HG03103 (cell line): ENCODE measurements at regions not wholly inside any gene's neighbourhood (a gene's known extent, or its start where the extent isn't known, plus 50 kb on each side); places are given as distances from the start of the nearest gene placed in this dataset.

ENCODE experiments used
- ATAC-seq: cut with Tn5 transposase; IDR thresholded peaks from one replicate; pipeline ENCODE4 v1.9.1; 2021; ENCODE audit warnings: low read depth; ENCODE audit not compliant: unreplicated experiment

DNA sequence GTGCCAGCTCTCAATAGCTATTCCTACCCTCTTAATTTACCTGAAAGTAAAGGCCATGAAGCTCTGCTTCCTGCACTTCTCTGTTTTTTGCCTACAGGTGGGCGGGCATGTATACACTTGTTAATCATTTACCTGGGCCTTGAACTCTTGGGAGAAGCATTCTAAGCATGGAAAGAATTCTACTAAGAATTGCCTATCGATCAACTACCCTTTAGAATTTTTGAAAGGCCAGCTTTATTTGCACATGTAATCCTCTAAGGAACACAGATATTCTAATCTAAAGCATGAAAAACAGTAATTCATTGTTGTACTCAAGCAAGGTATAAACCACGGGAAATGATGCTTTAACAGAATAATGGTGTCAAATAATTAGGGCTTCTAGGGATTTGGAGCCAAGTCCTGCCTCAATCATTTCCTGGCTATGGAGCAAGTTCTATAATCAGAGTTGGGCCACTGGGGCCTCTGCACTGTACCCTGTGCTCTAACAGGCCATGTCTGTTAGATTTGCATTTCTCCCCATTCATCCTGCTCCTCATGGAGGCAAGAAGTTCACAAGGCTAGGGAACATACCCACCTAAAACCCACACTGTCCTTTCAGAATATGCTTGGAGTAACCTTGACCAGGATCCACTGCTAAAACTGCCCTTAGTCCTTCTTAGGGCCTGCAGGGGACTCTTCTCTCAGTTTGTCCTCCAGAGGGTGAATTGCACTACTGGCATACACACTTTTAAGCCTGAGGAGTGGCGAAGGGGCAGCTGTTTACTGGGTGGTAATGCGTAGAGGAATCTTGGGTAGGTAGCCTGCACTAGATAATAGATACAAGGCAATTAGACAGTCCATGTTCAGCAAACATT is 276.4 kb upstream of the JAG1 start:
- no peak for ATAC-seq

DNA sequence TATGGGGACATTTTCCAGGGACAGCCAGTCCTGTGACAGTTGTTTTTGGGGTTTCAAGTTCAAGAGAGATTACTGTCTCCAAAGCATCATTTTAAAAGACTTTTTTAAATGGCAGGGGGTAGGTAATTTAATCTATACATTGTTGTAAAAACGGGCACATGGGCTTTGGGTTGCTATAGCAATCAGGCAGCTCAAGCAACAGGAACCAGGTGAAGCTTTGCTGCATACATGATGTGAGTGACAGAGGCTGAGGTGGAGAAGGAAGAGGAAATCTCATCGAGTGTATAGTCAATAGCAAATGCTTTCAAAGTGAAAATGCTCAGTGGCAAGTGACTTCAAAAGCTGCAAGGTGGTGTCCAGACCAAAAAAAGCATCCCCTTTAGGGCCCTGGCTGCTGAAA is 277.4 kb upstream of the JAG1 start:
- no peak for ATAC-seq

DNA sequence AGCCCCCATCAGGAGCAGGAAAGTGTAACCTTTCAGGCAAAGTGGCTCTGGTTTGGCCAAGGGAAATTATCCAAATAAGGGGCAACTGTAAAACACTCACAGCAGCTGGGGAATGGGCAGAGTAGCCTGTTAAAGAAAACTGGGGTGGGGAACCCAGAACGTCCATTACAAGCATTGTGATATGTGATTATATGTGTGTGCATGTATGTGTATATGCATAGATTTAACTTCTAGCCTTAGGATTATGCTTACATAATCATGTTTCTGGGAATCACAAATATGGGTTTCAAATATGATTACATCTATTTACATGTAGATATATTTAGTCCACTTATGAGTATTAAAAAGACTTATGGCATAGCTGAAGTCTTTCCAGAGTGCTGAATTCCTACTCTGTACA is 278.1 kb upstream of the JAG1 start:
- no peak for ATAC-seq

DNA sequence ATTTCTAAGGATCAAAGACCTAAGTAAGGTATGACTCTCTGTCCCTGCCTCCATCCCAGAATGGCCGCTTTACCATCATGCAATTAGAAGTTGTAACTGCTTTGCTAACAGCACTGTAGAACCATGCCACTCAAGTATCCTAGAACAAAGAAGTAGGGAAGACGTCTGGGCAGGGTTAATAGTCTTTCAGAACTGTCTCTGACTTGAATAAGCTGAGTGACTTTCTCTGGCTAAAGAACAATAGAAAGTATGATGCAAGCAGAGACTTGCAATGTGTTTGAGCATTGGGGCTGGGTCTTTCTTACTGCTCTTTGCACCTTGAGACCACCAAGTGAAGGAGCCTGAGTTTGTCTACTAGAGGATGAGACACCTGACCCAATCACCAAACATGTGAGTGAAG is 279.6 kb upstream of the JAG1 start:
- ATAC-seq = no peak

DNA sequence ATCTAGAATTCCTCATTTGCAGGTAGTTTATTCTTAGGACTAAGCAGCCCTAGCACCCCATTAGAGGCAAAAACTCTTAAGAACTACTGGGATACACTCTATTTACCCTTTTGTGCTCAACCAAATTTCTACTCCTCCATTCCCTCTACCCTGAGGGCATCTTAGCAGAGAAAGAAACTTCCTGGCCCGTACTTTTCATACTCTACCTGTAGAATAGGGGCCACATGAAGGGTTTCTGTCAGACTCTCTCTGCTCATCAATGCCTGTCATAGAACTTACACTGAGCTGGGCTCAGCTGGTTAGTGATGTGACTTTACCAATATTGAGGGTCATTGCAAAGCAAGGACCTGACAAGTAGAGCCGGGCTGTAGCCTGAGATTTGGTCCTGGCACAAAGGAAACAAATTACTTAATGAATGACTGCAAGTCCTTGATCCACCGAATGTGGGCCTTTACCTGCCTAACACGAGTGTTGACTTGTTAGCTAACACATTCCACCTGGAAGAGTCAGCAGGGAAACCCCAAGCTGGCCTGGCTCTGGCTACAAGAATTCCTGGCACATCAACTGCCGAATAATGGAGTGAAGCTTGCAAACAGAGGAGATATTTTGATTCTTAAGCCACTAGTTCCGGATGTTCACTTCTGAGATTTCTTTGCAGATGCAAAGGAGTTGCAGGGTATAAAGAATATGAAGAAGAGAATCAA is 280.5 kb upstream of the JAG1 start:
- ATAC-seq = no peak

DNA sequence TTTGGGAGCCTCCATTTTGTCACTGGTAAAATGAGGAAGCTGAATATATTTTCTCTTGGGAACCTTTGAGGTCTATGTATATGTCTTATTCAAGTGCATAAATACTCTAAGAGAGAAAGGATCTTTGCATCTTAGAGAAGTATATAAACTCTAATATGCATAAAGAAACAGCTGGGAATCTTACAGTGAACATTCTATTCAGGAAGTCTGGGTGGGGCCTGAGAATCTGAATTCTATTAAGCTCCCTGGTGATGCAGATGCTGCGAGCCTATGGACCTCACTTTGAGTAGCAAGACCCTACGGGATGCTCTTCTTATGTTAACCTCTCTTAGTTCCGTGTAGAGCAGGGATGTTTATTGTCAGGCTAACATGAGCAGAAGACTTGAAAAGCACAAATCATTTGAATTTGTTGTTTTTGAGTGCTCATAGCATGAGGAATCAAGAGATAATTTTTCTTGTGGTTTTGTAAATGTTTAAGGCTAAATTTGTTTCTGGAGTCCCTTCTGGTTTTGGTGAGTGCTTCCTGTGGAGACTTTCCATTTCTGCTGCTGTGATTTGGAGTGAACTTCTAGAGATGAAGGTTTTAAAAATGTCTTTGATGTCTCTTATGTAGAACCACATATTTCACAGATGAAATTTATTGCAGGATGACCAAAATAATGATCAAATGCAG is 281.2 kb upstream of the JAG1 start:
- ATAC-seq = no peak

DNA sequence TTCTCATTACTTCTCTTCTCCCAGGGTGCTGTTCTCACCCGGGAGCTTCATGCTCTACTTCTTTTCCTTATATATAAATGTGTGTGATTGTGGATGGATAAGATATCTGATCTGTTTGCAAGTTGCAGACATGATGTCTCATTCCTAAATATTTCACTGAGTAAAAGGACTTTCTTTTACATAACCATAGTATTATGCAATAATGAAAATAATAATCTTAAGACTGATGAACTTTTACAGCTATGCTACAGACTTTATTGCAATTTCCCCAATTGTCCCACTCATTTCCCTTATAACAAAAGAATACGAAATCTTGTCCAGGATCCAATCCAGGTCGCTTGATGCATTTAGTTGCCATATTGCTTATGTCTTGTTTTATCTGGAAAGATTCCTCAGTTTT is 284.5 kb upstream of the JAG1 start:
- no peak for ATAC-seq

DNA sequence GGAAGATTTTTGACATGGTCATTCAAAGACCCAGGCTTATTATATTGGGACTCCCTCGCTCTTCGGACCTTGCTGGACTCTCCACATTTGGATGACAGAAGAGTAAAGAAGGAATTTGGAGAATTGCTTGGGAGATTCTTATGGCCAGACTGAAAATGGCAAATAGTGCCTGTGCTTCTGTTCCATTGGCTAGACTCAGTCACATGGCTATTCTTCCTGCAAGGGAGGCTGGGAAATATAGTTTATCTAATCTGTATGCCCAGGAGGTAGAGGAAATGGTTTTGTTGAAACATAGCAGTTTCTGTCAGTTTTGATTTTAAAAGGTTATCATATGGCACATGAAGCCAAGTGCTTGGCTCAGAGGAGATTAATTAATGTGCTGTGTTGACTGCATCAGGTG is 286.6 kb upstream of the JAG1 start:
- ATAC-seq = no peak

DNA sequence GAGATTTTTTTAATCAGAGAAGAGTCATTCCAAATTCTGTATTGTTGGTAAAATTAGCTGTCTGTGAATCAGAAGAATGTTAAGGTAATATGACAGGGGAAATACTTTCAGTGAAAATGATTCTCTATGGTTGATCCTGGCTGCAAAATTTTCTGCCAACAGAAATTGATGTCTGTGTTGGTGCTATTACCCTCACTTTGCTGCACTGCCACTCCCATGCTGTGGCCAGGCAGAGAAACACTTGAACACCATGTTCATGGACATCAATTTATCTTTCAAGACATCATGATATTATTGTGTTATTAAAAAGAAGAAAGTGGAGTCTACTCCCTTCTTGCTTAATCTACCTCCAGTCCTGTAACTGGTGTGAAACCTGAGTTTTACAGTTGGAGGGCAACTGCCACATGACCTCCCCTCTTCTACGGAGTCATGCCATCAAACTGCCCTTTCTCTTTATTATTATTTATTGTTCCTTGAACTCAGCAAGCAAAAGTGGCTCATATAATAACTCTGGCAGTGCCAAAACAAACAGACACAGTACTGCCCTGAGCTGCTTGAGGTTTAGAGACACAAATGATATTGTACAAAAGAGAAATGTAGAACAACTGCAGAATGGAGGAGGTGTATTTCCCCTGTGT is 288.0 kb upstream of the JAG1 start:
- no peak for ATAC-seq

DNA sequence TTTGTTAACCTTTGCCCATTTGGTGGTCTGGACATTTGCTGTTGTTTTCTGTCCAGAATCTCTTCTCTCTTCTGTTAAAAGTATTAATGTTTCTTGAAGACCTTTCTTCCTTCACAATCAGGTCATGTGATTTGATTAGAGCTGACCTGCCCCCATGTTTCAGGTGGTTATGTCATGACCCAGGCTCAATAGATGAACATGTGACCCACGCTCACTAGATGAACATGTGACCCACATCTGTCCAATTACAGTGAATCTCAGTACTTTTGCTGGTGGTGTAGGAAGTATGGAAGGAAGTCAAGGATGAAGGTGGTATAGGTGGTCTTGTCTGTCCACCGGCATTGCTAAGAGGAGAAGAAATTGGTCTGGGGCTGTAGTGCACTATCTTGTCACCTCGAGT is 289.1 kb upstream of the JAG1 start:
- ATAC-seq = no peak

DNA sequence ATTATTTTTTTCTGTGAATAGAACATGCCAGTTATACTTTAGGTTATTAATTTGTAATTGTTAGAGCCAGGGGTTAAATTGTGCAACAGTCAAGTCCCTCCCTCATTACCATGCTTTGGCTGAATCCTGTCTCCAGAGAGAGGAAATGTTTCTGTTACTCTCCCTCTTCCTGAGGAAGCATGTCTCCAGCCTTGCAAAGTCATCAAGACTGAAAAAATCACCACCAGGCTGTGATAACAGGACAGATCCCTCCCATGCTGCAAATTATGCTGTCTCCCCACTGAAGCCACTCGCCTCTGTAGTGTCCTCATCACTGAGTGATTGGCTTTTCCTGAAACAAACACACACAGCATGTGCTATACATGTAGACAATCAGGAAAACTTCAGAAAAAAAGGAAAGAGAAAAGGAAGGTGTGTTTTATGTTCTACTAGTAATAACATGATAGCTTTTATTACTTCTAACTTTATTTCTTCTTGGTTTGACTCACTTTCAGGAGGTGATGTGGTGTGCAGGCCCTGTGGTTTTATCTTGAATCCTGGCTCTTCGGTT is 290.0 kb upstream of the JAG1 start:
- no peak for ATAC-seq

DNA sequence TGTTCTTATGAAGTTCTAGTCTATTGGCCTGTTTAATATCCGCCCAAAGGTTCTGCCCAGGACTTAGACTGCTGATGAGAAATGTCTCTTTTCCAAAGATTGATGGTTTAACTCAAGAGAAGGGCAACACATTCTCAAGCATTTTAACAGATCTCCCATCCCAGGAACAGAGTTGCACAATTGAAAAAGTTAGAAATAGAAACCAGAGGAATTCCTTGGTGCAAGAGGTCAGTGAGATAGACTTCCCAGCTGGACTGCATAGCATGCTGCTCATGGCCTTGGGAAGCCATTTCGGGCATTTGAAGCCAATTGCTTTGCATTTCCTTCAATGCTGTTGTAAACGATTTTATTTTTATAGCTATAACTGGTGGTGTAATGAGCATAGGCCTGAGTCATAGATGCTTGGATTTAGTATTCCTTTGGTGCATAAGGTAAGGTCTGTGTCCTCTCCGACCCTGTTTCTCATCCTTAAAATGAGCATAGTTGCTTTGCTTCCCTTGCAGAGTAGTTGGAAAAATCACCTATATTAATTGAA is 292.2 kb upstream of the JAG1 start:
- no peak for ATAC-seq

DNA sequence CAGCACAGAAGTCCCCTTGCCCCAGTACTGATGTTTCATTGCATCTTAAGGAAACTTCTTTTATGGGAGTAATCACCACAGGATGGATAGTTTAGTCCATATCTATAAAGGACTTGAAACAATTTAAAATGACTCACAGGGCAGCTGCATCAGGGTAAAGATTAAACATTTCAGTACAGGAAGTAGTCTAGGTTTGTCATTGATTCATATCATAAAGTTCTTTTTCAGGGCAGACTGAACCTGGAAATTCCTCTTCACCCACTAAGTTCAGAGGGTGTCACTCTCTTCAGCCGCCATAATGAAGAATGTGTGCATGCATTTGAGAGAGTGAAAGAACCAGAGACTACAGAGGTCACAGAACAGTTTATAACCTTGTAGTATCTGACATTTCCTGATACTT is 296.3 kb upstream of the JAG1 start:
- no peak for ATAC-seq

DNA sequence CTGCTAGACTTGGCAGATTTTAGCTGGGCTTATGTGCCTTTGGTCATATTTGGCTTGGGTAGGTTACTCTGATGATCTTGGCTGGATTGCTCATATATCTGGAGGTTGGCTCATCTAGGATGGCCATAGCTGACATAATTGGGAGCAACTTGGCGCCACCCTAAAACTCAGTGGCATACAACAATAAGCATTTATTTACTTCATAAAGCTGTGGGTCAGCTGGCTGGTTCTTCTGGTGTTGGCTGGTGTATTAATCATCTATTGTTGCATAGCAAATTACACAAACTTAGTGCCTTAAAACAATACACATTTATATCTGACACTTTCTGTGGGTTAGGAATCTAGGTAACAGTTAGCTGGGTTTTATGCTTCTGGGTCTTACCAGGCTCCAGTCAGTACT is 297.3 kb upstream of the JAG1 start:
- no peak for ATAC-seq

DNA sequence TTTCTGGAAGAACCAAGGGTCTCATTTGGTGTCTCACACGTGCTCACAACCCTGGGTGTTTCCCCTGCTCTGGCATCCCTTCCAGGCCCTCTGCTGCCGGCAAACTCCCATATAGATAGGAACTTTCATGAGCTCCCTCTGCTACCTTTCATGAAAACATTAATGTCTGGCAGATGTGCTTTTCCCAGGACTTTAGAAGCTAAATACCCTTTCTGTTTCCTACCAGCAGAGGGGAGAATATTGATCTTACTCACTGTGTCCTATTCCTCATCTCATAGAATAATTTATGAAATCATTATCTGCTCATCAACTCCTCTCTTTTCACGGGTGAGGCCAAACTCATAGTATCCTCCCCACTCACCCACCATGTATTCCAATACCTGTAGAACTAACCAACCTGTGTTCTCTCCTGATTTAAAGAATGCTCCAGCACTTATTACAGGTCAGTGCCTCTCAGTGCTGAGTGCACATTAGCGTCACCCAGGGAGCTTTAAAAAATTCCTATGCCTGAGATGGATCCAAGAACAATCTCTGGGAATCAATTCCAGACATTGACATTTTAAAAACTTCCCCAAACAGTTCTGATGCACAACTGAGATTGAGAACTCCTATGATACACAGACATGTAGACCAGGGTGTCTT is 298.5 kb upstream of the JAG1 start:
- ATAC-seq = no peak

DNA sequence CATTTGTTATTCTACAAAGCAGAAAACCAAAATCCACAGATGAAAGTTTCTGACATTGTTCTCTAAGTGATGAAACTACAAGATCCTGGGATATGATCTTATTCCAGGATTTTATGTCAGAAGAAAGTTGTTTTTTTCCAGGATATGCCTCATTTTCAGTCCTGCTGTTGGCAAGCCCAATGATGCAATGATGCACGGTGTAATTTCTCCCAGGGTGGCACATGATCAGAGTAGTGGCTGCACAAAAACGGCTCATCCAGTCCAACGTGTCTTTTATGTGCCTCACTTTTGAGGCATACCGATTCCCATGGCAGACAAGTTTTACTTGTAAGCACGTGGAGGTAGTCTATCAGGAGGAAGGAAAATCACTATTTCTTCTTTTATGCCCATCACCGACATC is 302.3 kb upstream of the JAG1 start:
- no peak for ATAC-seq

DNA sequence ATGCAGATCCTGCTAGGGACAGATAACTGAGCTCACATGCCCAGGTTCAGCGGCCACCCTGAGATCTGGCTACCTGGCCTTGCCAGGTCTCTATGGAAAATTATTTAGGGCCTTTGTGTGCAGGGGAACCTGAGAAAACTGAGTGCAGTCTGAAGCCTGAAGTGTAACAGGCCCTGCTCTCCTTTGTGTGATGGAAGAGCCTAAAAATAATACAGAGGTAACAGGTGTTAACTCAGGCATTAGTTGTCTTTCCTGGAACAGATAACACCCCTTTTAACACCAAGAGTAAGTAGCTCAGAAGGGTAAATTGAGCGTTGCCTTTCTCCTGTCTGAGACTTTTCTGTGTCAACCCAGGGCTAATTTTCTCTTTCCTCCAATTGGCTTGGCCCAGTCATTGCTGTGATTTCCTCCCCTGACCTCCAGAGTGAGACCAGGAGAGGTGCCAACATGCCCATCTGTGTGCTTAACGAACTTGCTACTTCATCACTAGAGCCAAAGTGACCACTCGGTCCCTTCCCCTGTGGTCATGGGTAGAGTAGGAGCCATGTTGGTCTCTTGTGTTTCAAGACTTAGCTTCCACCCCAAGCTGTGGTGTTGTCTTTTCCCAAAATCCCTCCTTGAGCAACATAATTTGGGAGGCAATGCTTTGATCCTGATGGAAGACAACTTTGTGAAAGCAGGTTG is 304.4 kb upstream of the JAG1 start:
- ATAC-seq = no peak

DNA sequence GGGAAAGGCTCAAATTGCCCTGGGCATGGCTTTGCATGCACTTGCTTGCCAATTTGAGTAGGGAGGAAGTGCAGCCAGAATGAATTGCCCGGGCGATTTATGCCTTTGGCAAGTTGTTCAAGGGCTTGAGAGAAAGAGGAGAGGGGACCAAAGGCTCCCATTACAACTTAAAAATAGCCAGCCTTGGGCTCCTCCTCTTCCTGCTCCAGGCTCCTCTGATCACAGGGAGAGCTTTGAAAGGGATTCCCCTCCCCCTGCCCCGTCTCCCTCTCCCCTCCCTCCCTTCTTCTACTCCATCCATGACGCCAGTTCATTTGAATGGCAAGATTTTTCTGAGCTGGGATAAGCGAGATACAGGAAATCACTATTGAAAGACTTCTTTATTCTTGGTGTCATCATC is 304.9 kb upstream of the JAG1 start:
- ATAC-seq = no peak

DNA sequence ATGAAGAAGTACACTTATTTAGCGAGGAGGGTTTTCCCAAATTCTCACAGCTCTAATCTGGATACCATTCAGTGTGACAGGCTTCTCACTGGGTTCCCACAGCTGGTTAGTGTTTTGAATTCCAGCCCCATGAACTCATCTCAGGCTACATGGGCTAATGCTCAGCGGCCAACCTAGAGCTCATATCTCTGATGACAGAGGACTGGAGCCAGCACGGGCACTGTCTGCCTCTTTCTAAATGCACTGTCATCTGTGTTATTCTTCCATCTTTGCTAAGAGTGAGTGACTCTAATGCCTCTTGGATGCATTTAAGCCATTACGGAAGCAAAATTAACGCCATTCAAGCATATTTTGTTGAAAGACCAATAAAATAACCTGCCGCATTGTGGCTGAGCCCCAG is 308.9 kb upstream of the JAG1 start:
- no peak for ATAC-seq

DNA sequence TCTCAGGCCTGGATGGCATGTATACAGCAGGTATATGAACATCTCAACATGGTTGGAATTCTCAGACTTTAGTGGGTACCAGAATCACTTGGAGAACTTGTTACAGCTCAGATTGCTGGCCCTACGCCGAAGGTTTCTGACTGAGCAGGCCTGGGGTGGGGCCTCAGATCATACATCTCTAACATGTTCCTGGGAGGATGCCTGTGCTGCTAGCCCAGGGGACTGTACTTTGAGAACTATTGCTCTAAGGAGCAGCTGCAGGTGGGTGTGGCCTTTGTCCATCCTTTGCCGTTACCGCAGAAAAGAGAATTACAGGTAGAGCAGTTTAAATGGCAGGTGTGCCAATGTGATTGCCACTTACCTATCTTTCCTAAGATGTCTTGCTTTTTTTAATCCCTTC is 310.5 kb upstream of the JAG1 start:
- ATAC-seq = no peak
